ENCODE measurements at regions not wholly inside any gene's neighbourhood (a gene's known extent, or its start where the extent isn't known, plus 50 kb on each side); places are given as distances from the start of the nearest gene placed in this dataset.

DNA sequence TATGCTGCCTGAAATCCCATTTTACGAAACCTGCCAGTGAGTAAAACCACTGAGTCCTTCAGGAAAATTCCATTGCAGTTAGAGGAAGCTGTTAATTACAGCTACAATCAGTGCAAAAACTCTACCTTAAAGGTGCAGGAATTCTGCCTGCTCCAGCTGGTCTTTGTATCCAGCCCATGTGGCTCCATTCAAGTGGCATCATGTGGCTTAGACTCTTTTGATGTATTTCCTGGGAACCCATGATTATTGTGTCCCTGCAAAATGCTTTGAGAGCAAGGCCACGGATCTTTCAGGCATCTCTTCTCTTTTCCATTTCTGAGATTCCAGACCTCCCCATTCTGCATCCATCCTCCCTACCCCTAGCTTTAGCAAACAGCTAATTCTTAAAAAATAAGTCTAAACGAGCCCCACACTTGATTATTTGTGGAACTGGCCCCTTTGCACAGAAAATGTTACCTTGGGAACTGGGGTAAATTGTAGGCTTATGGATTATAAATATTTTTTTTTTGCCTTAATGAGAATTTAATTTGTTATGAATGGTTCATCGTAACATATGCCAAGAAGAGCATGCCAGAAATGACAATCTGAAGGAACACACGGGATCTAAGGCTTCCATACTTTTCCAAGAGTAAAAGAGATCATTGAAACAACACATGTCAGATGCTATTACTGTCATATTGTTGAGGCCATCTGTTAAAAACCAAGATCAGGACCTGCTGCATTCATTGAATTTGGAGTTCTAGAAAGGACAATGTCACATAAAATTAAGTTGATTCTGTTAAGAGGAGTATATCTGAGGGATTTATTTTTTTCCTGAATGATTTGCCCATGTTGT, 144.6 kb downstream of the TPH2 start:
- no peak for DNase-seq

- no peak for DNase-seq
These were observed 145.4 kb downstream of the TPH2 start for GRCh38 chr12:72084061-72084460.

DNA sequence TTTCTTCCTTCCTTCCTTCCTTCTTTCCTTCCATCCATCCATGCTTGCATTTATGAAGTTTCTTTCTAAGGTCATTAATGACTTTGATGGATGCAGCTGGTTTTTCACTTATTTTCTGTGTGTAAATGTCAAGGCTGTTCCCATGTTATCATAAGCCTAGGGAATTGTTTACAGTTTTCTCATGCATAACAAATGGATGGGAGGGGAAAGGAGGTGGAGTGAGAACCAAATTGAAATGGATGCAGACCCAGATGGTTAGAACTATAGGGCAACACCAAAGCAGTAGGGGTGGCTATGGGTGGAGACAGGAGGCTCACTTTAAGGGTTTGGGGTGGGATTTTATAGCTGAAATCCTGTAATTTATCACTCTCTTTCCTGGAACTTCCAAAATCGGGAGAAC, 146.2 kb downstream of the TPH2 start:
- DNase-seq, result no peak

DNA sequence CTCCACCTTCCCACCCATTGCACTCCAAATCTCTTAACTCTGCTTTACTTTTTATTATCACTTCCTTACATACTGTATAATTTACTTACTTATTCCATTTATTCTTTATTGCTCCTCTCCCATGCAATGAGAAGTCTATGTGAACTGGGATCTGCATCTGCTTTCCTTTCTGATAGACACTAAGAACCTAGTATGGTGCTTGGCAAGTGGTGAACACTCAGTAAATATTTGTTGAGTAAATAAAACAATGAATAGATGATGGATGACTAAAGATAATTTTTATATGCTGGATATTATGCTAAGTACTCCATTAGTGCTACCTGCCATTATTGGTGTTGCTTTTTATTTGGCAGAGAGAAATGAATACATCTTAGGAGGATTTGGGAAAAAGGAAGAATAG, 151.0 kb downstream of the TPH2 start:
- no peak for DNase-seq

GRCh38 chr12:72093424-72093823, 154.8 kb downstream of the TPH2 start:
- no peak for DNase-seq

DNA sequence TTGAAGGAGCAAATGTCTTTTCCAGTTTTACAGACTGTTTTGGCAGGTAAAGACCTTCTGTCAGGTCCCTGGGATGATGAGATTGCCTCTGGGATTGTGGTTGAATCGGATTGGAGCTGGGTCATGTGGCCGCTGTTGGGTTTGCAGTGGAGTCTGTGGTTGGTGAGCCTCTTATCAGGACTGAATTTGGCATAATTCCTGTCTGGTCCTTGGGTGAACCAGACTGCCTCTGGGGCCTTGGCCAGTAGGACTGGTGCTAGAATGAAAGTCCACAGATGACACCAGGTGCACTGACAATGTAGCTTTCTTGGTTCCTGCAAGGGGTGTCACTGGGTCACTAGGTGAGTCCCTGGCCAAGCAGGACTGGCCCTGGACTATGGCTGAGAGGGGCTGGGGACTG, 155.3 kb downstream of the TPH2 start:
- no peak for DNase-seq

DNA sequence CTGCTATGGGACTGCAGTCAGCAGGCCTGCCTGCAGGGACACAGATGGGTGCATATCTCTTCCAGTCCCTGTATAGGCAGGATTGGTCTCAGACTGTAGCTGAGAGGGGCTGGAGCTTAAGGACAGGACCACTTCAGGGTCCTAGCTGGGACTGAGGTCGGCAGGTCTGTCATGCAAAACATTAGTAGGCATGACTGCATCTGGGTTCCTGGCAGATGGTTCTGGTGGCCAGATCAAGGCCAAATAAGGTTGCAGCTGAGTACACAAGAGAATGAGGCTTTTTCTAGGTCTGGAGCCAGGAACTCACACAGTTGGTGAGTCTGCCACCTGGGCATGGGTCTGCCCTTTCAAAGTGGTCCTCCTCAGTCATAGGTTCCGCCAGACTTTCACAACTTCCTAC, 155.8 kb downstream of the TPH2 start:
- no peak for DNase-seq

- no peak for DNase-seq
These were observed 156.4 kb downstream of the TPH2 start for GRCh38 chr12:72095025-72095424.

DNA sequence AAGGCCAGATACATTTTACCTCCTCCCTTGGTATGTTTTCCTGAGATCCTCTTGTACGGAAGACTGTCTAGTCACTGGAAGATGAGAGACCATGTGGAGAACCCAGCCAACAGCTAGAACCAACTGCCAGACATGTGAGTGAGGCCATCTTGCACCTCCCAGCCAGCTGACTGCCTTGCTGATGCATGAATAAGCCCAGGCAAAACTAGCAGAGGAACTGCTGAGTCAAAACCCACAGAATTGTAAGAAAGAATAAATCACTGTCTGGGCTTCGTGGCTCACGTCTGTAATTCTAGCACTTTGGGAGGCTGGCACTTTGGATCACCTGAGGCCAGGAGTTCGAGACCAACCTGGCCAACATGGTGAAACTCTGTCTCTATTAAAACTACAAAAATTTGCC, 160.0 kb downstream of the TPH2 start:
- no peak for DNase-seq

DNA sequence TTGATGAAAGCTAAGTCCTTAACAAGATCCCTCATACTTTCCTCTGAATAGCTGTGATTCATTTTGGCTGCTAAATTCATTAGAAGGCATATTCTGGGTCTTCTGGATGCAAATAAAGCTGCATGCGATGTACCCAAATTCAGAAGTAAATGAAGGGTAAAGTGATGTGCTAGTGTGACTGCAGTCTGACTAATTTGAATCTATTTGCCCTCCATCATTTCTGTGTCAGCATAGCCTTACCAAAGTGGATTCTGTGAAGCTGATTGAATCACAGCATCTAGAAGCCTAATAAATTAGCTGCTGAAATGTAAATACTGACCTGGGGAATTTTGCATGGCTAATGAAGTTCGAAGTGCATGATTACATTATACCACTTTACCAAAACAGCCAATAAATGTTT, 162.2 kb downstream of the TPH2 start:
- DNase-seq, result no peak

GRCh38 chr12:72102150-72102549, 163.5 kb downstream of the TPH2 start:
- no peak for DNase-seq

GRCh38 chr12:72105849-72106248, 166.3 kb upstream of the TRHDE start:
- no peak for DNase-seq

DNA sequence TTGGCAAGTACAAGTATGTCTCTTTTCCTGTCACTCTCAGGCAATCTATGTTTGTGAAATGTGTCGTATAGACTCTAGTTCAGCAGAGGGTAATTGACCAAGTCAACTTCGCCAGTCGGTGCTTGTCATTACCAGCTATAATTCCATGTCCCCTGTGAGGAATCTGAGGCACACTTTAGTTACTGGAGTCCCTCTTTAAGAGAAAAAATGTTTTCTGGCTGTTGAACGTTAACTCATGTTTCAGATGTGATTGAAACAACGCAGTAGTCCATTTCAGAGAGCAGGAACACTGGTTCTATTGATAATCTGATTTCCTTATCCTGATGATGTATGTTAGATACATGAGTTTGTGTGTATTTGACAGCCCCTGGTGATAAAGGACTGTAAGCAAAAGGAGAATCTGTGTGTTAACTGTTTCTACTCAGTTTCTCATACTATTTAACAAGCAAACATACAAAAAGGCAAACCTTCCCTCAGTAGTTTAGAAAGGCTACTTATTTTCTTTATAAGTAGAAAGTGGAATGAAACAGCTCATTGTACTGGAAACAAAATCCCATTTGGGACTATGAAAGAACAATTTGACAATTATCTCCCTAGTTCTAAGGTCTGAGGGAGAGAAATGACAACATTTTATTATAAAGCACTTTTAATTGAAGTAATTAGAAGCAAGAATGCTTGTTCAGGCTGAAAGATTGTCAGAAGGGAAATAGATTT, 161.1 kb upstream of the TRHDE start:
- no peak for DNase-seq

DNA sequence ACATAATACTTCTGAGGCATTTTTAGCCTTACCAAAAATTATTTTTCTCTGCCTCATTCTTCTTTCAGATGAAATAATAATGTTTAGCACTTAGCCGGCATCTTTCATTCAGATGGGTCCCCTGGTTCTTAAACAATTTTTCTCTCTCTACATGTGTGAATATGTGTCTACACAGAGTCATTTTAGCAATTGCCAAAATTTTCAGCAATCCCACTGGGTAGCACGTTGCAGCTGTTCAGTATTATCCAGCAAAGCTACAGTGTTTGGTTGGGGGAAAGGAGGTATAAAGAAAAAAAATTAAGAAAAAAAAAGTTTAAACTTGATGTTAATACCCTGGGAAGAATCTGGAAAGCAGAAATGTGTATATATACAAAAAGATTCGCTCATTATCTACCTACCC, 160.5 kb upstream of the TRHDE start:
- DNase-seq, result no peak

DNA sequence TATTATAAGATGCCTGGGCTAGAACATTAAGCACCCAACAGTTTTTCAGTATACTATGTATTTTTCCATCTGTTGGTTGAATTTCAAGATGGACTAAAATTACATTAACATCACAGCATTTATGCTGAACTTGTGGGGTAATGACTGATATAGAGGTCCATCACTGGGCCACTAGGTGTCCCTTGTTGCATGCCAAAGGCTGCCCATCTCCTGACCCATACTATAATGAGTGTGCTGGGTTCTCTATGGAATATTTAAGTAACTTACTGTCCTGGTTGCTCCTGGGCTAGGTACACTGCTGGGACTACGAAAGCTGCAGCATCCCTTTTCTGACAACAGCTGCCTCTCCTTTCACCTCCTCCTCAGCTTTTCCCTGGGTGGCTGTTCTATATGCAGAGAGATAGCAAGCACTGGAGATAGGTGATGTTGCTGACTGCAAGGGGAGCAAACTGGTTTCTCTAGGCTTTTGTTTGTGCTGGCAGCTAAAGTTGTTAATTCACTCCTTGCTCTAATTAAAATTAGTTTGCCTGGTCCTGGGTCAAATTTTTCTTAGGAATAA, 138.6 kb upstream of the TRHDE start:
- peak in 2 of 56 donors; percentile 0 to 9 for DNase-seq

- DNase-seq, result no peak
These were observed 137.7 kb upstream of the TRHDE start for GRCh38 chr12:72134246-72135020.

DNA sequence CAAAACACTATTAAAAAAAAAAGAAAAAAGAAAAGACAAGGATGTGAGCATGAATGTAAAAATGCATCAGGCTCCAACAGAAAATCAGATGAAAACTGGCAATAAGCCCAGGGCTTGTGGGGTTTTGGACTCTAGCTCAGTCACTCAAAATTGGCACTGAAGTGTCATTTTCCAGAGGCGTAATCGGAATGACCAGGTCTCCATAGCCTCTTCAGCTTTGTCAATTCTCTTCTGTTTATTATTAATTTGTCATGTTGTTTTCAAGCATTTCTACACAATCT, 137.2 kb upstream of the TRHDE start:
- DNase-seq, result peak in 2 of 56 donors; percentile 16 to 46

- DNase-seq, result no peak
These were observed 135.4 kb upstream of the TRHDE start for GRCh38 chr12:72136792-72137191.

DNA sequence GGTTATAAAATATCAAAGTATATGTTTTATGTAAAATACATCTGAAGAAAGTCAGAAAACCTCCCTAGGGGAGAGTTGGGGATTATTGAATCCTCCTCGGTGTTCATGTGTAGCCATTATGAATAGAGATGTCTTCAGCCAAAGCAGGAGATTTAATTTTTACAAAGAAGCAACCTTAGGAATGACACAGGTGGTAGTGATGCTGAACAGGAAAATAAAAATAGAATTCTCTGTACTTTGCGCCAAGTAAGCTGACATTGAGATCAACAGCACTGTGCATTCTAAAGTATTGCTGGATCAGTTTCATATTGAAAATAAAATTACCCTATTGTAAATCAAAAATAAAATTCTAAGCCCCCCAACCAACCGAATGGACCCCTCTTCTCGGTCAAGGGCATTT, 132.8 kb upstream of the TRHDE start:
- DNase-seq, result no peak

- DNase-seq, result no peak
These were observed 130.8 kb upstream of the TRHDE start for GRCh38 chr12:72141381-72141780.

DNA sequence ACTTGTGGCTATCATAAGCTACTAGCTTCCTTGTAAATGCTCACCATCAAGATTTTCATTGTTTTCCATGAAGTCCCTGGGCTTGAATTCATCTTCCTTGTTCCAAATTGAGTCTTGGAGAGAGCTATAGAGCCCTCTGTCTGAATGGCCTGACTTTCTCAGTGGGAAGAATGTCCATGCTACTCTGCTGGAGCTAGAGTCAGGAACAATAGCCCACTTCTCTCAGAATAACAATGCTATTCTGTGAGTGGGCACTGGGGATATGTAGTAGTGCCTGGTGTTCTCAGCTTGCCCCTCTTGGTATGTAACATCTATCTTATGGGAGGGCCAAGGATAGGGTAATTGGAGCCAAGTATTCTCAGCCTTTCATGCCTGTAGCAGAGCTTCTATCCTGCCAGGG, 127.6 kb upstream of the TRHDE start:
- DNase-seq, result peak in 4 of 56 donors; percentile 1 to 12 (median 5)

DNA sequence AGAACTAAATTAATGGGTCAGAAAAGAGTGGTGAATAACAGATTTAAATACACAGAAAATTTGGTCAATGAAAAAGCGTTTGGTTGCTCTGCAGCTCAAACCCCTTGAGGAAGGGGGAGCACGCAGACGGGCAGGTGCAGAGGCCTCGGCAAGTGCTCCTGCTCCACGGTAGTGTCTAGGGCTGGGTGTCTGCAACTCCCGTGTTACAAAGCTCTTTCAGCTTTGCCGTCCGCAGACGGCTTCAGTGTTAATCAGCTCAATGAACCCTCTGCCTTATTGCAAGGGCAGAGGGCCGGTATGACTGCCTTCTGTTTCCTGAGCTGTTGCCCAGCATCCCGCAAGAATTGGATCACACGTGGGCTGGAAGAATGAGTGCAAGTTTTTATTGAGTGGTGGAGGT, 125.7 kb upstream of the TRHDE start:
- DNase-seq, result no peak
